ENCODE measurements at regions not wholly inside any gene's neighbourhood (a gene's known extent, or its start where the extent isn't known, plus 50 kb on each side); places are given as distances from the start of the nearest gene placed in this dataset.

- Histone ChIP-seq H3K9me3 (replicated peaks; ENCODE audit: control insufficient read depth, insufficient read depth, low read length) (no peaks in the 10 kb centered on the region), H3K27ac (ENCODE audit: control insufficient read depth, insufficient read depth) (no peak overlapping the region), H3K4me3 (no peak overlapping the region), H3K79me2 (ENCODE audit: control insufficient read depth, insufficient read depth, low read length) (no peaks in the 10 kb centered on the region), H3K9ac (ENCODE audit: control insufficient read depth, insufficient read depth, low read length) (no peak overlapping the region), H3K4me2 (ENCODE audit: control insufficient read depth, insufficient read depth) (no peak overlapping the region), H4K20me1 (ENCODE audit: control insufficient read depth, insufficient read depth) (no peaks in the 10 kb centered on the region), H3K36me3 (ENCODE audit: control insufficient read depth in 2 of 2, insufficient read depth in 2 of 2, low read length in 1 of 2) (no peaks in the 10 kb centered on the region), H3K27me3 (replicated peaks in 1 of 2; ENCODE audit: control insufficient read depth in 2 of 2, insufficient read depth in 2 of 2, low read length in 1 of 2) (no peaks in the 10 kb centered on the region), H3K4me1 (ENCODE audit: control insufficient read depth, insufficient read depth, low read length) (no peaks in the 10 kb centered on the region), H2AFZ (ENCODE audit: control insufficient read depth, low read depth, low read length) (0 out of 2 replicates have a peak overlapping the region, but pooled peaks have one; percentile 7)
- DNase-seq (ENCODE audit: low read depth, low spot score) (no peak), FAIRE-seq (peak; percentile 13), ATAC-seq (peak; percentile 86)
- intact Hi-C loops (cut with micrococcal nuclease; ENCODE audit: unreplicated experiment) (loop anchor here (2.0 kb wide), 2 partner anchors 614 to 914 kb away; no protein-coding TSS in a partner anchor), in situ Hi-C loops (cut with MboI) (loop anchor here (10.0 kb wide), 1 partner anchor 910 kb away; no protein-coding TSS in a partner anchor)
- ChIA-PET RAD21 (ENCODE audit: unreplicated experiment) (interaction anchor here (0.5 to 2.9 kb wide), 2 partner anchors 914 to 1015 kb away, joined by 4 to 9 read pairs; no protein-coding TSS in a partner anchor), SMC1A (ENCODE audit: uncharacterized antibody, unreplicated experiment) (interaction anchor here (1.2 to 1.5 kb wide), 3 partner anchors 10 to 914 kb away, joined by 3 to 4 read pairs (median 3); no protein-coding TSS in a partner anchor), CTCF (interaction anchor here (0.6 to 1.9 kb wide), 4 partner anchors 11 to 1079 kb away, joined by 3 to 5 read pairs (median 4); no protein-coding TSS in a partner anchor), POLR2A (no interaction called here)
- WGBS (ENCODE audit: insufficient coverage, insufficient replicate concordance, low lambda C conversion rate, missing lambda C conversion rate) = 51% methylated on average over 4 of the region's 4 CpGs
- TF ChIP-seq PRDM15 (CRISPR knock-in tag; IDR thresholded peaks at IDR 0.05) = no peak
- TF ChIP-seq ESRRA (IDR thresholded peaks at IDR 0.05; ENCODE audit: low read length) = peak; percentile 99
- peak; percentile 35; the same call in 1 of the 2 replicates for TF ChIP-seq SMC3 (IDR thresholded peaks at IDR 0.05; ENCODE audit: borderline replicate concordance, low read length)
- TF ChIP-seq RAD21 (IDR thresholded peaks at IDR 0.05; ENCODE audit: insufficient read depth, low read depth, low read length) = peak; percentile 58
- TF ChIP-seq ZBTB33 (IDR thresholded peaks at IDR 0.05) = no peak
- TF ChIP-seq CTCF (IDR thresholded peaks at IDR 0.05 in 2 of 3, conservative IDR thresholded peaks at IDR 0.05 in 1 of 3; ENCODE audit: control insufficient read depth in 2 of 3, extremely low read depth in 1 of 3, insufficient read depth in 1 of 3, low read depth in 3 of 3, low read length in 3 of 3) = peak; percentile 44 to 57 (median 53); a peak in 5 of 6 replicates
- no peak for TF ChIP-seq CREB1 (IDR thresholded peaks at IDR 0.05; ENCODE audit: low read depth)
- BruUV-seq (replicated peaks) = no TSS peak
Measured at GRCh38 chr1:102434421-102434820, 437.7 kb upstream of the OLFM3 start.
